Mesenchymal stem cell (in vitro differentiated cells and primary cell): ENCODE measurements at regions not wholly inside any gene's neighbourhood (a gene's known extent, or its start where the extent isn't known, plus 50 kb on each side); places are given as distances from the start of the nearest gene placed in this dataset.

Experiments used
- DNase-seq: peaks from one replicate; pipeline ENCODE4 v3.0.0-alpha.2; 2013
- H2AFZ ChIP-seq: one replicate; pipeline ENCODE4 v1.6.1; 2013; ENCODE audit warnings: low read depth, mild to moderate bottlenecking, control low read depth, inconsistent platforms, low read length, moderate library complexity
- H2AK5ac ChIP-seq: 2 replicates; pipeline ENCODE4 v1.6.1; 2013; ENCODE audit warnings: low read length, moderate library complexity, mild to moderate bottlenecking, inconsistent platforms; ENCODE audit not compliant: severe bottlenecking
- H2BK120ac ChIP-seq: one replicate; pipeline ENCODE4 v1.6.1; 2013; ENCODE audit warnings: low read depth, mild to moderate bottlenecking, inconsistent platforms, low read length, moderate library complexity
- H2BK12ac ChIP-seq, 2 experiments: one replicate each; pipeline ENCODE4 v1.6.1; 2013; ENCODE audit warnings: inconsistent platforms in 2 of 2, low read length in 2 of 2, mild to moderate bottlenecking in 2 of 2, moderate library complexity in 2 of 2, control low read depth in 1 of 2
- H2BK15ac ChIP-seq: one replicate; pipeline ENCODE4 v1.6.1; 2013; ENCODE audit warnings: mild to moderate bottlenecking, low read depth, inconsistent platforms; ENCODE audit not compliant: poor library complexity, severe bottlenecking
- H2BK5ac ChIP-seq: 2 replicates; pipeline ENCODE4 v1.6.1; 2013; ENCODE audit warnings: low read depth, mild to moderate bottlenecking, low read length, control low read depth, inconsistent platforms; ENCODE audit not compliant: poor library complexity, severe bottlenecking
- H3K14ac ChIP-seq, 2 experiments: one replicate each; pipeline ENCODE4 v1.6.1; 2013; ENCODE audit warnings: inconsistent platforms in 2 of 2, low read length in 2 of 2, control low read depth in 1 of 2, mild to moderate bottlenecking in 1 of 2, moderate library complexity in 1 of 2
- H3K18ac ChIP-seq, 2 experiments: one replicate each; pipeline ENCODE4 v1.6.1; 2013; ENCODE audit warnings: inconsistent platforms in 2 of 2, low read length in 2 of 2, control low read depth in 1 of 2, low read depth in 1 of 2, mild to moderate bottlenecking in 1 of 2
- H3K23ac ChIP-seq, 2 experiments: one replicate each; pipeline ENCODE4 v1.6.1; 2013; ENCODE audit warnings: inconsistent platforms in 2 of 2, low read length in 2 of 2, mild to moderate bottlenecking in 2 of 2, moderate library complexity in 2 of 2, control low read depth in 1 of 2
- H3K27ac ChIP-seq: 2 replicates; pipeline ENCODE4 v1.5.1; 2013; ENCODE audit warnings: mild to moderate bottlenecking, moderate library complexity, low read length, control low read depth, inconsistent platforms; ENCODE audit not compliant: poor library complexity, severe bottlenecking
- H3K27me3 ChIP-seq, 2 experiments: 2 replicates each; pipeline versions ENCODE4 v1.6.1 to v1.7.0; 2013; ENCODE audit warnings: low read length in 2 of 2, mild to moderate bottlenecking in 2 of 2, moderate library complexity in 2 of 2, control low read depth in 1 of 2, inconsistent platforms in 1 of 2; ENCODE audit not compliant: control insufficient read depth in 1 of 2, insufficient read depth in 1 of 2
- H3K36me3 ChIP-seq, 2 experiments: 2 replicates each; pipeline versions ENCODE4 v1.6.1 to v1.7.0; 2013; ENCODE audit warnings: low read length in 2 of 2, control low read depth in 1 of 2, inconsistent platforms in 1 of 2, low read depth in 1 of 2, mild to moderate bottlenecking in 1 of 2; ENCODE audit not compliant: insufficient read depth in 2 of 2, control insufficient read depth in 1 of 2
- H3K4ac ChIP-seq, 2 experiments: one replicate each; pipeline ENCODE4 v1.6.1; 2013; ENCODE audit warnings: inconsistent platforms in 2 of 2, low read length in 2 of 2, mild to moderate bottlenecking in 2 of 2, moderate library complexity in 2 of 2, control low read depth in 1 of 2, low read depth in 1 of 2
- H3K4me1 ChIP-seq: 2 replicates; pipeline ENCODE4 v1.6.1; 2013; ENCODE audit warnings: low read depth, low read length, control low read depth; ENCODE audit not compliant: control insufficient read depth, insufficient read depth
- H3K4me2 ChIP-seq: 2 replicates; pipeline ENCODE4 v1.6.1; 2013; ENCODE audit warnings: low read length, mild to moderate bottlenecking, inconsistent platforms; ENCODE audit not compliant: poor library complexity, severe bottlenecking
- H3K4me3 ChIP-seq, 2 experiments: 2 replicates each; pipeline versions ENCODE4 v1.5.1 to v1.7.0; 2013; ENCODE audit warnings: low read length in 2 of 2, mild to moderate bottlenecking in 2 of 2, control low read depth in 1 of 2, low read depth in 1 of 2; ENCODE audit not compliant: insufficient read depth in 1 of 2
- H3K79me1 ChIP-seq: replicated peaks from 2 replicates; pipeline ENCODE4 v1.6.1; 2013; ENCODE audit warnings: mild to moderate bottlenecking, control low read depth, low read length, inconsistent platforms; ENCODE audit not compliant: poor library complexity, severe bottlenecking
- H3K9ac ChIP-seq: 2 replicates; pipeline ENCODE4 v1.7.0; 2013; ENCODE audit warnings: mild to moderate bottlenecking, low read length, moderate library complexity
- H3K9me3 ChIP-seq: 2 replicates; pipeline ENCODE4 v1.7.0; 2013; ENCODE audit warnings: mild to moderate bottlenecking, low read length; ENCODE audit not compliant: control insufficient read depth
- H4K8ac ChIP-seq: one replicate; pipeline ENCODE4 v1.6.1; 2013; ENCODE audit warnings: inconsistent platforms, mild to moderate bottlenecking, low read length, moderate library complexity
- H4K91ac ChIP-seq: one replicate; pipeline ENCODE4 v1.6.1; 2013; ENCODE audit warnings: mild to moderate bottlenecking, low read length, inconsistent platforms
- WGBS: methylation state at CpG from one replicate; pipeline ENCODE4 v1.1.7; 2013; ENCODE audit warnings: mixed read lengths; 5-methylcytosine and 5-hydroxymethylcytosine counted together

DNA sequence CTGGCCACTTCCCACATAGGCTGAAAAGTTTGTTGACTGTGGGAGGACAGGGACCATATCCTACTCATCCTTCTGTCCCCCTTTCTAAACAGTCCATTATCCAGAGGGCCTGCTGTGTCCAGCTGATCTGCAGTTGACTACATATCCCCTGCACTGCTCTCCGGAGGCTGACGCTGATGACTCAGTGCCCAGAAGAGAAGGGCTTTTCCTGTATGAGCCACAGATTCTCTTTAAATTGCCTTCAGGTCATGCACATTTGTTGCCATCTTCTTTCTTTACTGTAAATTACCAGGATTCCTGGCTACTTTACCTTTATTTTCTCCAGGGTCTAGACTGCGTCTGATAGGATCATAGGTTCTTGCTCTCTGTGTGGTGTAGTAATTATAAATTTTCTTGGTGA is 125.2 kb downstream of the LACC1 start:
- Histone ChIP-seq H3K9me3 (peaks cover 5% of the 10 kb centered on the region), H4K91ac (peak overlapping the region; percentile 34), H3K27me3 (no peaks in the 10 kb centered on the region), H3K4me2 (no peak overlapping the region), H3K36me3 (no peaks in the 10 kb centered on the region), H2AK5ac (no peak overlapping the region), H3K79me1 (no peaks in the 10 kb centered on the region), H3K4me1 (peaks cover 5% of the 10 kb centered on the region), H2BK120ac (peak overlapping the region; percentile 36), H4K8ac (peak overlapping the region; percentile 12), H2AFZ (no peak overlapping the region), H2BK12ac (peak overlapping the region in 1 of 2 experiments; percentile 81), H2BK5ac (no peak overlapping the region), H2BK15ac (no peak overlapping the region), H3K14ac (no peak overlapping the region), H3K18ac (peak overlapping the region; percentile 76 to 77), H3K4me3 (peak overlapping the region in 1 of 2 experiments; percentile 11), H3K4ac (no peak overlapping the region), H3K9ac (no peak overlapping the region), H3K23ac (no peak overlapping the region), H3K27ac (peak overlapping the region; percentile 39)
- DNase-seq = peak; percentile 85
- 0% methylated on average over 2 of the region's 3 CpGs for WGBS

DNA sequence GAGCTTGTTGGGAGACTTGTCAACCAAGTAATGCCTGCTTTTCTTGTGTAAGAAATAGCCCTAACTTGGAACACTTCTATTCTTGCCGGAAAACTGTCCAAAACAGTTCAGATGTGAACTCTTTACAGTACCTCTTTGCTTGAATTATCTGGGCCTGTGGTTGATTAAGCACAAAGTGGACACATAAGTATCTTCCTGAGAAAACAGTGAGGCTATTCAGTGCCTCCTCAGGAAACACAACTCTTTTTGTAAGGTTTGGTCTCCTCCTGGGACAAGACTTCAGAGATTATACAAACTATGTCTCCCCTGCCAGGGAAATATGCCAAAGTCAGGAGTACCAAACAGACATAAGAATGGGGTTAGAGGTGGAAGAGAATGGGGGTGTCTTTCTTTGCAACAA is 127.7 kb downstream of the LACC1 start:
- Histone ChIP-seq H2BK12ac (no peak overlapping the region), H2AK5ac (no peak overlapping the region), H3K4me2 (no peak overlapping the region), H4K8ac (no peak overlapping the region), H2AFZ (no peak overlapping the region), H3K23ac (no peak overlapping the region), H3K4ac (no peak overlapping the region), H3K14ac (no peak overlapping the region), H3K9me3 (peaks cover 5% of the 10 kb centered on the region), H2BK5ac (no peak overlapping the region), H3K4me1 (peaks cover 7% of the 10 kb centered on the region), H2BK120ac (no peak overlapping the region), H3K36me3 (no peaks in the 10 kb centered on the region), H3K27ac (no peak overlapping the region), H3K27me3 (no peaks in the 10 kb centered on the region), H3K79me1 (no peaks in the 10 kb centered on the region), H2BK15ac (no peak overlapping the region), H3K18ac (no peak overlapping the region), H3K9ac (no peak overlapping the region), H4K91ac (no peak overlapping the region), H3K4me3 (no peak overlapping the region)
- WGBS = 80% methylated on average over 1 of the region's 1 CpG
- DNase-seq = peak; percentile 13

DNA sequence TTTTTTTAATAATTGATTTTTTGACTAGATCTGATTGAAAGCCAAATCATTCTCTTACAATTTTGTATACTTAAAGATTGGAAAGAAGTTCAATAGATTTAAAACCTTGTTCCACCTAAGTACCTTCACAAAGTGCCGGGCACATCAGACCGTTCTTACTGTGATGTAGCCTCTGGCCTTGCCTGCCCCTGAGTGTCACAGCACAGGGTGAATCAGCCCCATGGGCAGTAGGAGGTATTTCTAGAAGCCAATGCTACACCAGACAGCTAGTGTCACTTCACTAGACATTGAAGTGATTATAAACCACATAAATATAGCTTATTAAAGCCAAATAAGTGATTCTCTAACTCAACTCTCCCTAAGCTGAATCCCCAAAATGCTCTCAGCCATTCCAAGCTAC is 131.3 kb downstream of the LACC1 start:
- Histone ChIP-seq H3K4ac (no peak overlapping the region), H3K23ac (no peak overlapping the region), H2BK15ac (no peak overlapping the region), H2BK5ac (no peak overlapping the region), H3K36me3 (no peaks in the 10 kb centered on the region), H2AK5ac (peak overlapping the region; percentile 38), H2BK120ac (no peak overlapping the region), H3K4me1 (peaks cover 11% of the 10 kb centered on the region), H3K79me1 (no peaks in the 10 kb centered on the region), H3K14ac (no peak overlapping the region), H4K8ac (no peak overlapping the region), H4K91ac (no peak overlapping the region), H3K9me3 (peaks cover 5% of the 10 kb centered on the region), H3K4me2 (no peak overlapping the region), H3K4me3 (no peak overlapping the region), H3K18ac (peak overlapping the region in 1 of 2 experiments; percentile 41), H3K27me3 (no peaks in the 10 kb centered on the region), H3K9ac (no peak overlapping the region), H2BK12ac (peak overlapping the region; percentile 28 to 75), H3K27ac (no peak overlapping the region), H2AFZ (no peak overlapping the region)
- WGBS = 92% methylated on average over 2 of the region's 2 CpGs
- peak; percentile 31 for DNase-seq

DNA sequence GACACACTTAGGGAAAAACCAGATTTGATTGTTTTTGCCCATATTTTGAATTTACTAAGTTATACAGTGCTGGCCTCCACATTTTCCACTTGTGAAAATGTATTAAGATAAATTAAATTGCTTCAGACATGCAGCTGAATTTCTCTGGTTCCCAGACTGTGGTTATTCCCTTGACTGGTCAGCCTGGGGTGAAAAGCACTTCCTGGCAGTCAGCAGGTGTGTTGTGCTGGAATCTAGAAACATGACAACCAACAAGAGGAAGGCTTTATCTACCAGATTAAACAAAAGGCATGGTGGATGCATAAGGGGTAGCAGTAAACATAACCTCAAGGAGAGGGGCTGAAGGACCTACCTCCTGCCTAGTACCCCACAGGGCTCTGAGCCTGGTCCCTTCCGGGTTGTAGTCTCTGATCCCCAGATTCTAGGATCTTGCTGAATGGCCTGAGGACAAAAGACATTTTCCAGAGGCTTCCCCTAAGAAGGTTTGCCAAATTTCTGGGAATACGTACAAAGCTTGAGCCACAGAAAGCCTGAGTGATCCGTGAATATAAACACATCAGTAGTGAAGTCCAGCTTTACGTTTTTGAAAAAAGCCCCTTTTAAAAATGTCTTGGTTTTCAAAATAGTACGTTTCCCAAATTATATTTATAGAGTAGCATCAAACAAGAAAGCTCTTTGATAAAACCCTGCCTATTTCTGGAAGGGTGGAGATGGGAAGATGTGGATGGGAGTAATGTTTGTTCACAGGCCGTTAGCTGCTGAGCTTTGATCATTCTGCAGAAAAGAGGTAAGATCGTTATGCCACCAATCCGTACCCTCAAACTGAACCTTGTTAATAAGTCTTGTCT is 133.4 kb downstream of the LACC1 start:
- Histone ChIP-seq H2BK12ac (peak overlapping the region in 1 of 2 experiments; percentile 55), H2BK120ac (peak overlapping the region; percentile 36), H4K91ac (no peak overlapping the region), H3K18ac (no peak overlapping the region), H4K8ac (no peak overlapping the region), H2BK5ac (peak overlapping the region; percentile 95), H3K79me1 (no peaks in the 10 kb centered on the region), H3K4me3 (no peak overlapping the region), H3K4me2 (peak overlapping the region; percentile 25), H2AFZ (no peak overlapping the region), H3K9me3 (no peaks in the 10 kb centered on the region), H3K9ac (no peak overlapping the region), H3K27ac (peak overlapping the region; percentile 97), H3K4ac (no peak overlapping the region), H2BK15ac (no peak overlapping the region), H3K4me1 (peaks cover 11% of the 10 kb centered on the region), H3K23ac (no peak overlapping the region), H2AK5ac (peak overlapping the region; percentile 94), H3K27me3 (no peaks in the 10 kb centered on the region), H3K36me3 (no peaks in the 10 kb centered on the region), H3K14ac (no peak overlapping the region)
- WGBS = 90% methylated on average over 7 of the region's 8 CpGs
- DNase-seq = no peak
